ENCODE measurements at regions not wholly inside any gene's neighbourhood (a gene's known extent, or its start where the extent isn't known, plus 50 kb on each side); places are given as distances from the start of the nearest gene placed in this dataset.

DNA sequence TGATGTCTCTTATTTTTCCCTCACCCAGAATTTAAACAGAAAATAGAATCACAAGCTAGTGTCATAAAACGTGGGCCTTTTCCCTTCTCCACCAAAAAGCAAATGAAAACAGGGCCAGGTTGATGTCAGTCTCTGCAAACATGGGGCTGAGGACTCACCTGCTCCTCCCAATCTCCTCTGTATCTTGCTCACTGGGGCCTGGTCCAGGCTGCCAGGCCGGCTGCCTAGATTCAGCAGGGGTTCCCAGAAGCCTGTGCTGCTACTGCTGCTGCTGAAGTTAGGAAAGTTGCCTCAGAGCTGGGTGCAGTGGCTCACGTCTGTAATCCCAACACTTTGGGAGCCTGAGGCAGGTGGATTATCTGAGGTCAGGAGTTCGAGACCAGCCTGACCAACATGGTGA is 84.3 kb downstream of the PCDH1 start:
- Mint-ChIP-seq H3K4me3 (no peak overlapping the region), H3K27me3 (peaks cover 29% of the 10 kb centered on the region), H3K27ac (no peak overlapping the region), H3K4me1 (no peaks in the 10 kb centered on the region), H3K9me3 (ENCODE audit: insufficient read depth) (no peaks in the 10 kb centered on the region)
- H3K4me2 ChIP-seq (replicated peaks; ENCODE audit: low read depth, low read length, poor library complexity, severe bottlenecking): no peak overlapping the region
- intact Hi-C loops (cut with micrococcal nuclease): no loop called here
- no peak overlapping the region for H2AFZ ChIP-seq (ENCODE audit: insufficient read depth, low read depth, low read length, poor library complexity, severe bottlenecking)
- no peaks in the 10 kb centered on the region for H3K36me3 ChIP-seq (replicated peaks in 1 of 2; ENCODE audit: control extremely low read depth in 1 of 2, control insufficient read depth in 1 of 2, extremely low read depth in 1 of 2, insufficient read depth in 2 of 2, low read length in 1 of 2)
- H3K4me1 ChIP-seq (ENCODE audit: control insufficient read depth in 2 of 2, insufficient read depth in 2 of 2, low read length in 2 of 2): no peaks in the 10 kb centered on the region
- no peak overlapping the region for H3K9ac ChIP-seq (ENCODE audit: low read length)
- ATAC-seq (ENCODE audit: low read depth) (no peak), DNase-seq (no peak)
- ChIA-PET CTCF (interaction anchor here (1.1 kb wide), 1 partner anchor 85 kb away, joined by 3 read pairs; no protein-coding TSS in a partner anchor), POLR2A (no interaction called here)
- no peak overlapping the region for H3K4me3 ChIP-seq (ENCODE audit: control extremely low read depth in 1 of 5, extremely low read depth in 1 of 5, insufficient read depth in 1 of 5, low read depth in 2 of 5, low read length in 4 of 5)
- TF ChIP-seq EZH2 (IDR thresholded peaks at IDR 0.05; ENCODE audit: borderline replicate concordance, insufficient read depth, low read depth, low read length, poor library complexity, severe bottlenecking) (no peak), CTCF (IDR thresholded peaks at IDR 0.05) (no peak)
- H3K27ac ChIP-seq (ENCODE audit: low read length in 2 of 2): no peak overlapping the region
- no peaks in the 10 kb centered on the region for H3K9me3 ChIP-seq (ENCODE audit: control extremely low read depth in 1 of 3, control insufficient read depth in 2 of 3, insufficient read depth in 1 of 3, low read length in 2 of 3)
- H3K27me3 ChIP-seq (replicated peaks in 1 of 4; ENCODE audit: control extremely low read depth in 1 of 4, control insufficient read depth in 3 of 4, insufficient read depth in 4 of 4, low read length in 3 of 4): peaks cover 0 to 8% (median 0%) of the 10 kb centered on the region in 4 experiments
- no peaks in the 10 kb centered on the region for H4K20me1 ChIP-seq (ENCODE audit: control insufficient read depth, insufficient read depth, low read length, poor library complexity, severe bottlenecking)
- H3K79me2 ChIP-seq (ENCODE audit: control insufficient read depth, insufficient read depth, low read length): no peaks in the 10 kb centered on the region
- 72% methylated on average over 2 of the region's 4 CpGs for WGBS (ENCODE audit: insufficient coverage)

DNA sequence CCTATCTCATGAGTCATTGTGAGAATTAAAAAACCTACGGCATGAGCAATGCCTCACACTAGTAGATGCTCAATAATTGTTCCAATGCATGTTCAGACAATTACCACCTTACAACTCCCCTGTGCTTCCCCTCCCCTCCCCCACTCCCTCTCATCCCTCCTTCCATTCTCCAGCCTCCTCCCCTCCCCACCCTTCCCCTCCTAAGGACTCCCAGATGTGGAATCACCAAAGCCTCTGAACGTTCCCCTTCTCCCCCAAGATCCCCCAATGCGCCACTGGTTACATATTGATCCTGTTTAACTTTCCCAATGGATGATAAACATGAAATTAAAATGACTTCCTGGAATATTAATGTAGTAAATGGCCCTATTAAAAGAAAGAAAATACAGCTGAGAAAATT is 84.8 kb downstream of the PCDH1 start:
- H3K79me2 ChIP-seq (ENCODE audit: control insufficient read depth, insufficient read depth, low read length): no peaks in the 10 kb centered on the region
- H3K27me3 ChIP-seq (replicated peaks in 1 of 4; ENCODE audit: control extremely low read depth in 1 of 4, control insufficient read depth in 3 of 4, insufficient read depth in 4 of 4, low read length in 3 of 4): peaks cover 0 to 9% (median 0%) of the 10 kb centered on the region in 4 experiments
- no peaks in the 10 kb centered on the region for H3K4me1 ChIP-seq (ENCODE audit: control insufficient read depth in 2 of 2, insufficient read depth in 2 of 2, low read length in 2 of 2)
- ChIA-PET CTCF (interaction anchor here (1.1 kb wide), 1 partner anchor 86 kb away, joined by 3 read pairs; no protein-coding TSS in a partner anchor), POLR2A (no interaction called here)
- H3K36me3 ChIP-seq (replicated peaks in 1 of 2; ENCODE audit: control extremely low read depth in 1 of 2, control insufficient read depth in 1 of 2, extremely low read depth in 1 of 2, insufficient read depth in 2 of 2, low read length in 1 of 2): no peaks in the 10 kb centered on the region
- Mint-ChIP-seq H3K4me1 (no peaks in the 10 kb centered on the region), H3K27me3 (peaks cover 29% of the 10 kb centered on the region), H3K27ac (no peak overlapping the region), H3K9me3 (ENCODE audit: insufficient read depth) (no peaks in the 10 kb centered on the region), H3K4me3 (no peak overlapping the region)
- intact Hi-C loops (cut with micrococcal nuclease): no loop called here
- H3K4me3 ChIP-seq (ENCODE audit: control extremely low read depth in 1 of 5, extremely low read depth in 1 of 5, insufficient read depth in 1 of 5, low read depth in 2 of 5, low read length in 4 of 5): no peak overlapping the region
- no peak overlapping the region for H3K27ac ChIP-seq (ENCODE audit: low read length in 2 of 2)
- no CpG with 5 or more reads among the region's 3 CpGs for WGBS (ENCODE audit: insufficient coverage)
- no peak for ATAC-seq (ENCODE audit: low read depth)
- no peak for DNase-seq
- no peak overlapping the region for H2AFZ ChIP-seq (ENCODE audit: insufficient read depth, low read depth, low read length, poor library complexity, severe bottlenecking)
- H3K9me3 ChIP-seq (ENCODE audit: control extremely low read depth in 1 of 3, control insufficient read depth in 2 of 3, insufficient read depth in 1 of 3, low read length in 2 of 3): no peaks in the 10 kb centered on the region
- no peak for TF ChIP-seq CTCF (IDR thresholded peaks at IDR 0.05)
- no peak for TF ChIP-seq EZH2 (IDR thresholded peaks at IDR 0.05; ENCODE audit: borderline replicate concordance, insufficient read depth, low read depth, low read length, poor library complexity, severe bottlenecking)
- H4K20me1 ChIP-seq (ENCODE audit: control insufficient read depth, insufficient read depth, low read length, poor library complexity, severe bottlenecking): no peaks in the 10 kb centered on the region
- H3K4me2 ChIP-seq (replicated peaks; ENCODE audit: low read depth, low read length, poor library complexity, severe bottlenecking): no peak overlapping the region
- H3K9ac ChIP-seq (ENCODE audit: low read length): no peak overlapping the region

Data from B cell (primary cell).